ENCODE measurements at regions not wholly inside any gene's neighbourhood (a gene's known extent, or its start where the extent isn't known, plus 50 kb on each side); places are given as distances from the start of the nearest gene placed in this dataset.

- H3K27ac ChIP-seq (ENCODE audit: low read depth, low read length, poor library complexity, severe bottlenecking) = no peak overlapping the region
- TF ChIP-seq EZH2 (IDR thresholded peaks at IDR 0.05; ENCODE audit: borderline replicate concordance, low read length) (no peak), CTCF (IDR thresholded peaks at IDR 0.05; ENCODE audit: low read length) (no peak)
- no peaks in the 10 kb centered on the region for H3K36me3 ChIP-seq (ENCODE audit: insufficient read depth, low read length)
- H3F3A ChIP-seq (ENCODE audit: insufficient read depth, low read length) = no peaks in the 10 kb centered on the region
- no peak overlapping the region for H3K9ac ChIP-seq (ENCODE audit: low read length)
- H3K9me2 ChIP-seq (ENCODE audit: low read depth, low read length) = no peaks in the 10 kb centered on the region
- no peak overlapping the region for H2AFZ ChIP-seq (ENCODE audit: low read length)
- no peaks in the 10 kb centered on the region for H3K9me3 ChIP-seq (ENCODE audit: low read length)
- no peak overlapping the region for H3K4me2 ChIP-seq (ENCODE audit: low read length)
- no peaks in the 10 kb centered on the region for H4K20me1 ChIP-seq (ENCODE audit: insufficient read depth, low read length)
- no peaks in the 10 kb centered on the region for H3K27me3 ChIP-seq (ENCODE audit: insufficient read depth, low read length)
- no peak overlapping the region for H3K4me3 ChIP-seq (ENCODE audit: low read depth, low read length, poor library complexity, severe bottlenecking)
- no peaks in the 10 kb centered on the region for H3K4me1 ChIP-seq (ENCODE audit: insufficient read depth, low read length, severe bottlenecking)
- no peaks in the 10 kb centered on the region for H3K79me2 ChIP-seq (ENCODE audit: insufficient read depth, low read length)
Measured at GRCh38 chr10:8594176-8594575, 539.7 kb downstream of the GATA3 start.

- Histone ChIP-seq H3K27me3 (ENCODE audit: insufficient read depth, low read length) (no peaks in the 10 kb centered on the region), H3K4me2 (ENCODE audit: low read length) (no peak overlapping the region), H3K4me3 (ENCODE audit: low read depth, low read length, poor library complexity, severe bottlenecking) (no peak overlapping the region), H3K9ac (ENCODE audit: low read length) (no peak overlapping the region), H2AFZ (ENCODE audit: low read length) (no peak overlapping the region), H3K27ac (ENCODE audit: low read depth, low read length, poor library complexity, severe bottlenecking) (no peak overlapping the region), H3K9me2 (ENCODE audit: low read depth, low read length) (no peaks in the 10 kb centered on the region), H3F3A (ENCODE audit: insufficient read depth, low read length) (no peaks in the 10 kb centered on the region), H3K9me3 (ENCODE audit: low read length) (no peaks in the 10 kb centered on the region), H3K36me3 (ENCODE audit: insufficient read depth, low read length) (no peaks in the 10 kb centered on the region), H3K79me2 (ENCODE audit: insufficient read depth, low read length) (no peaks in the 10 kb centered on the region), H4K20me1 (ENCODE audit: insufficient read depth, low read length) (no peaks in the 10 kb centered on the region), H3K4me1 (ENCODE audit: insufficient read depth, low read length, severe bottlenecking) (no peaks in the 10 kb centered on the region)
- TF ChIP-seq EZH2 (IDR thresholded peaks at IDR 0.05; ENCODE audit: borderline replicate concordance, low read length) (no peak), CTCF (IDR thresholded peaks at IDR 0.05; ENCODE audit: low read length) (no peak)
Measured at GRCh38 chr10:8594711-8595110, 540.2 kb downstream of the GATA3 start.

GRCh38 chr10:8595140-8595539 lies 540.7 kb downstream of the GATA3 start:
- Histone ChIP-seq H3K4me2 (ENCODE audit: low read length) (no peak overlapping the region), H3K79me2 (ENCODE audit: insufficient read depth, low read length) (no peaks in the 10 kb centered on the region), H3K9me3 (ENCODE audit: low read length) (no peaks in the 10 kb centered on the region), H3K9me2 (ENCODE audit: low read depth, low read length) (no peaks in the 10 kb centered on the region), H3K4me3 (ENCODE audit: low read depth, low read length, poor library complexity, severe bottlenecking) (no peak overlapping the region), H3K27me3 (ENCODE audit: insufficient read depth, low read length) (no peaks in the 10 kb centered on the region), H3F3A (ENCODE audit: insufficient read depth, low read length) (no peaks in the 10 kb centered on the region), H2AFZ (ENCODE audit: low read length) (no peak overlapping the region), H3K27ac (ENCODE audit: low read depth, low read length, poor library complexity, severe bottlenecking) (no peak overlapping the region), H3K4me1 (ENCODE audit: insufficient read depth, low read length, severe bottlenecking) (no peaks in the 10 kb centered on the region), H3K36me3 (ENCODE audit: insufficient read depth, low read length) (no peaks in the 10 kb centered on the region), H4K20me1 (ENCODE audit: insufficient read depth, low read length) (no peaks in the 10 kb centered on the region), H3K9ac (ENCODE audit: low read length) (no peak overlapping the region)
- TF ChIP-seq EZH2 (IDR thresholded peaks at IDR 0.05; ENCODE audit: borderline replicate concordance, low read length) (no peak), CTCF (IDR thresholded peaks at IDR 0.05; ENCODE audit: low read length) (no peak)
